Peyer's patch (tissue), 4 donors: ENCODE measurements at regions not wholly inside any gene's neighbourhood (a gene's known extent, or its start where the extent isn't known, plus 50 kb on each side); places are given as distances from the start of the nearest gene placed in this dataset.

Experiments
- DNase-seq, 3 donors: peaks; one replicate each; pipeline ENCODE4 v3.0.0-alpha.2; 2017 to 2019
- H3K27ac ChIP-seq, 4 donors: fragments of 200-600 bp; sonication (generic); one replicate each; pipeline ENCODE4 v1.5.1; 2016 to 2019
- H3K27me3 ChIP-seq, 2 donors: fragments of 200-600 bp; sonication (generic); one replicate each; pipeline ENCODE4 v1.5.1; 2019
- H3K36me3 ChIP-seq, 3 donors: fragments of 200-600 bp; sonication (generic); one replicate each; pipeline ENCODE4 v1.5.1; 2016 to 2019
- H3K4me1 ChIP-seq, 4 donors: fragments of 200-600 bp; sonication (generic); one replicate each; pipeline ENCODE4 v1.5.1; 2016 to 2019
- H3K4me3 ChIP-seq, 4 donors: fragments of 200-600 bp; sonication (generic); 1 replicate in 3 of 4; 2 replicates in 1 of 4; pipeline ENCODE4 v1.5.1; 2016 to 2019; ENCODE audit warnings: mild to moderate bottlenecking in 1 of 4
- H3K9me3 ChIP-seq, 4 donors: fragments of 200-600 bp; sonication (generic); one replicate each; pipeline ENCODE4 v1.5.1; 2016 to 2019; ENCODE audit warnings: mild to moderate bottlenecking in 1 of 4
- CTCF ChIP-seq, 6 experiments: fragments of 450-650 bp in 4 of 6; fragments of 200-600 bp in 2 of 6; sonication (generic) in 1 of 6; IDR thresholded peaks; one replicate each; pipeline ENCODE4 v1.5.1; 2017 to 2019; ENCODE audit warnings: antibody characterized with exemption in 6 of 6, mild to moderate bottlenecking in 3 of 6, moderate library complexity in 1 of 6
- POLR2A ChIP-seq, 2 donors: fragments of 450-650 bp; IDR thresholded peaks; one replicate each; pipeline ENCODE4 v1.5.1; 2017; ENCODE audit warnings: antibody characterized with exemption in 2 of 2, mild to moderate bottlenecking in 2 of 2, moderate library complexity in 2 of 2

GRCh38 chr5:68970617-68971016 lies 123.2 kb upstream of the SLC30A5 start:
- Histone ChIP-seq H3K4me3 (no peak overlapping the region), H3K27ac (no peak overlapping the region)
- TF ChIP-seq POLR2A (IDR thresholded peaks at IDR 0.05) (no peak), CTCF (IDR thresholded peaks at IDR 0.05) (no peak)

GRCh38 chr5:68973696-68974095 lies 120.1 kb upstream of the SLC30A5 start:
- DNase-seq = no peak
- no peak overlapping the region for H3K27ac ChIP-seq
- peaks cover 0 to 2% (median 0%) of the 10 kb centered on the region in 4 donors for H3K9me3 ChIP-seq
- no peak overlapping the region for H3K4me3 ChIP-seq
- no peaks in the 10 kb centered on the region for H3K36me3 ChIP-seq
- no peaks in the 10 kb centered on the region for H3K27me3 ChIP-seq
- no peaks in the 10 kb centered on the region for H3K4me1 ChIP-seq
- no peak for TF ChIP-seq POLR2A (IDR thresholded peaks at IDR 0.05)
- no peak for TF ChIP-seq CTCF (IDR thresholded peaks at IDR 0.05)

More at GRCh38 chr5:68970617-68971016, 123.2 kb upstream of the SLC30A5 start:
- Histone ChIP-seq H3K9me3 (peaks cover 0 to 2% (median 0%) of the 10 kb centered on the region in 4 donors), H3K36me3 (no peaks in the 10 kb centered on the region), H3K27me3 (no peaks in the 10 kb centered on the region), H3K4me1 (no peaks in the 10 kb centered on the region)
- DNase-seq = no peak

- Histone ChIP-seq H3K27ac (no peak overlapping the region), H3K27me3 (no peaks in the 10 kb centered on the region), H3K9me3 (no peaks in the 10 kb centered on the region), H3K4me3 (no peak overlapping the region), H3K36me3 (no peaks in the 10 kb centered on the region), H3K4me1 (no peaks in the 10 kb centered on the region)
- no peak for TF ChIP-seq CTCF (IDR thresholded peaks at IDR 0.05)
- TF ChIP-seq POLR2A (IDR thresholded peaks at IDR 0.05) = no peak
- DNase-seq = no peak
These were observed 110.8 kb upstream of the SLC30A5 start for GRCh38 chr5:68983043-68983442.

GRCh38 chr5:68983959-68984358 lies 109.9 kb upstream of the SLC30A5 start:
- Histone ChIP-seq H3K4me1 (no peaks in the 10 kb centered on the region), H3K4me3 (no peak overlapping the region), H3K36me3 (no peaks in the 10 kb centered on the region), H3K9me3 (no peaks in the 10 kb centered on the region), H3K27me3 (no peaks in the 10 kb centered on the region), H3K27ac (no peak overlapping the region)
- DNase-seq = no peak
- TF ChIP-seq POLR2A (IDR thresholded peaks at IDR 0.05) (no peak), CTCF (IDR thresholded peaks at IDR 0.05) (no peak)

GRCh38 chr5:68991279-68992084 lies 102.3 kb upstream of the SLC30A5 start:
- Histone ChIP-seq H3K27me3 (no peaks in the 10 kb centered on the region), H3K4me3 (no peak overlapping the region), H3K4me1 (no peaks in the 10 kb centered on the region), H3K27ac (no peak overlapping the region), H3K9me3 (no peaks in the 10 kb centered on the region), H3K36me3 (no peaks in the 10 kb centered on the region)
- DNase-seq = no peak
- TF ChIP-seq CTCF (IDR thresholded peaks at IDR 0.05) = no peak
